CD14-positive monocyte (primary cell): ENCODE measurements at regions not wholly inside any gene's neighbourhood (a gene's known extent, or its start where the extent isn't known, plus 50 kb on each side); places are given as distances from the start of the nearest gene placed in this dataset.

Source experiments
- DNase-seq, 3 donors: peaks; one replicate each; pipeline ENCODE4 v3.0.0-alpha.2; 2011 to 2022
- H2AFZ ChIP-seq: 2 replicates; pipeline ENCODE4 v1.6.0; 2012; ENCODE audit warnings: mild to moderate bottlenecking, low read depth, low read length, inconsistent platforms; ENCODE audit not compliant: insufficient read depth, poor library complexity, severe bottlenecking
- H3K27ac ChIP-seq, 2 donors: 1 replicate in 1 of 2; 2 replicates in 1 of 2; pipeline ENCODE4 v1.5.1; 2012 to 2013; ENCODE audit warnings: low read length in 2 of 2, control low read depth in 1 of 2, inconsistent platforms in 1 of 2, low read depth in 1 of 2, mild to moderate bottlenecking in 1 of 2
- H3K27me3 ChIP-seq, 2 donors: one replicate each; pipeline versions ENCODE4 v1.6.0 to v1.6.1; 2011 to 2013; ENCODE audit warnings: low read length in 2 of 2; ENCODE audit not compliant: control insufficient read depth in 2 of 2, insufficient read depth in 2 of 2
- H3K36me3 ChIP-seq, 2 donors: replicated peaks in 1 of 2; 1 replicate in 1 of 2; 2 replicates in 1 of 2; pipeline versions ENCODE4 v1.5.1 to v1.6.1; 2012 to 2013; ENCODE audit warnings: low read length in 2 of 2, control low read depth in 1 of 2, inconsistent platforms in 1 of 2, mild to moderate bottlenecking in 1 of 2; ENCODE audit not compliant: insufficient read depth in 2 of 2, control insufficient read depth in 1 of 2
- H3K4me1 ChIP-seq, 2 donors: 1 replicate in 1 of 2; 2 replicates in 1 of 2; pipeline versions ENCODE4 v1.5.1 to v1.6.1; 2012 to 2013; ENCODE audit warnings: low read length in 2 of 2, control low read depth in 1 of 2, inconsistent platforms in 1 of 2, mild to moderate bottlenecking in 1 of 2, moderate library complexity in 1 of 2; ENCODE audit not compliant: insufficient read depth in 2 of 2, control insufficient read depth in 1 of 2
- H3K4me2 ChIP-seq: replicated peaks from 2 replicates; pipeline ENCODE3; 2012; ENCODE audit warnings: low read length, moderate library complexity, mild to moderate bottlenecking; ENCODE audit not compliant: poor library complexity, severe bottlenecking; ENCODE audit errors: extremely low read depth
- H3K4me3 ChIP-seq, 3 experiments: fragments of 200-600 bp in 1 of 3; sonication (generic) in 1 of 3; replicated peaks in 1 of 3; 1 replicate in 2 of 3; 2 replicates in 1 of 3; pipeline ENCODE4 v1.5.1; 2011 to 2013; ENCODE audit warnings: low read length in 3 of 3, mild to moderate bottlenecking in 3 of 3, control low read depth in 2 of 3, low read depth in 2 of 3, inconsistent platforms in 1 of 3, moderate library complexity in 1 of 3
- H3K79me2 ChIP-seq: 2 replicates; pipeline ENCODE4 v1.6.0; 2012; ENCODE audit warnings: mild to moderate bottlenecking, control low read depth, inconsistent platforms, low read length, moderate library complexity; ENCODE audit not compliant: insufficient read depth
- H3K9ac ChIP-seq: 2 replicates; pipeline ENCODE4 v1.6.0; 2017; ENCODE audit warnings: low read length, mild to moderate bottlenecking; ENCODE audit not compliant: insufficient read depth, poor library complexity, severe bottlenecking
- H3K9me3 ChIP-seq, 2 donors: replicated peaks in 1 of 2; 1 replicate in 1 of 2; 2 replicates in 1 of 2; pipeline versions ENCODE4 v1.5.1 to v1.6.1; 2012 to 2013; ENCODE audit warnings: low read length in 2 of 2, control low read depth in 1 of 2; ENCODE audit not compliant: control insufficient read depth in 1 of 2, insufficient read depth in 1 of 2
- H4K20me1 ChIP-seq: 2 replicates; pipeline ENCODE4 v1.6.0; 2012; ENCODE audit warnings: mild to moderate bottlenecking, low read length, control low read depth, moderate library complexity; ENCODE audit not compliant: insufficient read depth
- H3K27ac Mint-ChIP-seq, 7 donors: one replicate each; pipeline ENCODE4 v1.8.0; 2020; ENCODE audit warnings: mild to moderate bottlenecking in 7 of 7, mixed read lengths in 7 of 7, moderate library complexity in 6 of 7, inconsistent platforms in 2 of 7
- H3K27me3 Mint-ChIP-seq, 3 donors: one replicate each; pipeline ENCODE4 v1.8.0; 2021 to 2022; ENCODE audit warnings: low read depth in 3 of 3, mild to moderate bottlenecking in 3 of 3, mixed read lengths in 3 of 3, moderate library complexity in 3 of 3, inconsistent platforms in 1 of 3
- H3K36me3 Mint-ChIP-seq, 2 donors: one replicate each; pipeline ENCODE4 v1.8.0; 2020; ENCODE audit warnings: mixed read lengths in 2 of 2, inconsistent platforms in 1 of 2, mild to moderate bottlenecking in 1 of 2
- H3K4me1 Mint-ChIP-seq: one replicate; pipeline ENCODE4 v1.8.0; 2020; ENCODE audit warnings: mild to moderate bottlenecking, mixed read lengths
- H3K4me3 Mint-ChIP-seq, 2 donors: one replicate each; pipeline ENCODE4 v1.8.0; 2020; ENCODE audit warnings: mild to moderate bottlenecking in 2 of 2, mixed read lengths in 2 of 2, moderate library complexity in 1 of 2
- H3K9me3 Mint-ChIP-seq, 7 donors: one replicate each; pipeline ENCODE4 v1.8.0; 2020 to 2022; ENCODE audit warnings: mixed read lengths in 7 of 7, mild to moderate bottlenecking in 6 of 7, moderate library complexity in 6 of 7, inconsistent platforms in 2 of 7
- CTCF ChIP-seq: fragments of 200-600 bp; IDR thresholded peaks from one replicate; pipeline ENCODE4 v1.8.0; 2022; ENCODE audit warnings: antibody characterized with exemption, mild to moderate bottlenecking
- WGBS: methylation state at CpG from one replicate; pipeline ENCODE4 v1.1.5; 2013; ENCODE audit warnings: missing lambda C conversion rate; ENCODE audit not compliant: insufficient coverage; 5-methylcytosine and 5-hydroxymethylcytosine counted together
- intact Hi-C, 2 donors: fragments of 100-400 bp; cut with micrococcal nuclease; formaldehyde crosslinking; loops; one replicate each; pipeline versions ENCODE4 v1.15.0 to v1.15.1; 2023

DNA sequence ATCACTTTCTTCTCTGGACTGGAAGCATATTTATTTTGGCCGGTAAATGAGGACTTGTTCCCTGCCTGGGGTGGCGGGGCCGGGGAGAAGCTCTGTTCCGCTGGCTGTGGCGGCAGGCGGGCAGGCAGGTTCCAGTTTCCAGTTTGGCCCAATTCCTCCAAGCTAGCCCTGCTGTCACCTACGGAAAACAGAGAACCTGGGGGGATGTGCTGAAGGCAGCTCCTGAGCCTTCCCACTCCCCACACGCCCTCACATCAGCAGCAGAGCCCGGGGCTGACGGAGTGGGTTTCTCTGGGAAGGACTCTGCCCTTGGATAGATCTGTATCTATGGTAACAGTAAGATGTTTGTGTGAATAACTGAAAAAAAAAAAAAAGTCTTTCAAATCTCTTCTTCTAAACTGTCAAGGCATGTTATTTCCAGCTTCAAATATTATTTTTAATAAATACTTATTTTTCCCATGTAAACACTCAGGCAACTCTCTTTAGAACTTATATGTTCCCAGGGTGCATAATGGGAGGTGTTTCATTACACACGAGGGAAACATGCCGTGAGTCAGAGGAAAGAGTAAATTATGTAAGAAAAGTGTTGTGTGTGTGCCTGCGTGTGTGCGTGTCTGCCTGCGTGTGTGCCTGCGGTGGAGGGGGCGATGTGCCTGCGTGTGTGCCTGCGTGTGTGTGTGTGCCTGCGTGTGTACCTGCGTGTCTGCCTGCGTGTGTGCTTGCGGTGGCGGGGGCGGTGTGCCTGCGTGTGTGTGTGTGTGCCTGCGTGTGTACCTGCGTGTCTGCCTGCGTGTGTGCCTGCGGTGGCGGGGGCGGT is 116.1 kb upstream of the ZNF516 start:
- H3K4me3 ChIP-seq: no peak overlapping the region
- Mint-ChIP-seq H3K4me3 (no peak overlapping the region), H3K27ac (peak overlapping the region in 2 of 7 donors; percentile 61 to 83), H3K4me1 (no peaks in the 10 kb centered on the region), H3K9me3 (peaks cover 0 to 2% (median 0%) of the 10 kb centered on the region in 7 donors), H3K36me3 (no peaks in the 10 kb centered on the region), H3K27me3 (peaks cover 0 to 6% (median 1%) of the 10 kb centered on the region in 3 donors)
- no peak overlapping the region for H2AFZ ChIP-seq
- no peak overlapping the region for H3K4me2 ChIP-seq
- no peaks in the 10 kb centered on the region for H3K27me3 ChIP-seq
- no peak overlapping the region for H3K9ac ChIP-seq
- no peaks in the 10 kb centered on the region for H4K20me1 ChIP-seq
- H3K36me3 ChIP-seq: no peaks in the 10 kb centered on the region
- no peak for DNase-seq
- no peak for TF ChIP-seq CTCF
- H3K4me1 ChIP-seq: no peaks in the 10 kb centered on the region
- intact Hi-C loops: no loop called here
- no peak overlapping the region for H3K27ac ChIP-seq
- WGBS: 95% methylated on average over 26 of the region's 32 CpGs
- no peaks in the 10 kb centered on the region for H3K79me2 ChIP-seq
- no peaks in the 10 kb centered on the region for H3K9me3 ChIP-seq

DNA sequence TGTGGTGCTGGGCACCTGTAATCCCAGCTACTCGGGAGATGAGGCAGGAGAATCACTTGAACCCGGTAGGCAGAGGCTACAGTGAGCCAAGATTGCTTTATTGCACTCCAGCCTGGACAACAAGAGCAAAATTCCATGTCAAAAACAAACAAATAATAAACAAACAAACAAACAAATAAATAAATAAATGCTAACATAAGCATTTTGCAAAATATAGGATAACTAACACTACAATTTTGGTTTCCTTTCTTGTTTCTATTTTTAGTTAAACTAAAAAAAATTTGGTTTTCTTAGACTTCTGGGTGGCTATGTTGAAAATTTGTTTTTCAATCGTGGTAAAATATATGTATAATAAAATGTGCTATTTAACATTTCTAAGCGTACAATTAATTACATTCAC is 115.0 kb upstream of the ZNF516 start:
- no peaks in the 10 kb centered on the region for H3K79me2 ChIP-seq
- no peaks in the 10 kb centered on the region for H3K36me3 ChIP-seq
- DNase-seq: no peak
- WGBS: 100% methylated on average over 1 of the region's 4 CpGs
- H3K9ac ChIP-seq: no peak overlapping the region
- H3K4me1 ChIP-seq: no peaks in the 10 kb centered on the region
- no peaks in the 10 kb centered on the region for H3K36me3 Mint-ChIP-seq
- H2AFZ ChIP-seq: no peak overlapping the region
- H3K4me1 Mint-ChIP-seq: no peaks in the 10 kb centered on the region
- H3K9me3 Mint-ChIP-seq: peaks cover 0 to 2% (median 0%) of the 10 kb centered on the region in 7 donors
- intact Hi-C loops: no loop called here
- no peaks in the 10 kb centered on the region for H3K9me3 ChIP-seq
- no peak for TF ChIP-seq CTCF
- no peak overlapping the region for H3K27ac ChIP-seq
- H3K4me3 ChIP-seq: no peak overlapping the region
- no peak overlapping the region for H3K4me3 Mint-ChIP-seq
- H3K27me3 Mint-ChIP-seq: peaks cover 0 to 6% (median 1%) of the 10 kb centered on the region in 3 donors
- H4K20me1 ChIP-seq: no peaks in the 10 kb centered on the region
- no peak overlapping the region for H3K27ac Mint-ChIP-seq
- H3K27me3 ChIP-seq: no peaks in the 10 kb centered on the region
- no peak overlapping the region for H3K4me2 ChIP-seq
